HUDEP-2 (cell line): ENCODE measurements at regions not wholly inside any gene's neighbourhood (a gene's known extent, or its start where the extent isn't known, plus 50 kb on each side); places are given as distances from the start of the nearest gene placed in this dataset.

Experiments used
- DNase-seq, 76 experiments: peaks; one replicate each; lab custom pipeline; 2025; ENCODE audit not compliant: unreplicated experiment in 76 of 76; lab: John Stamatoyannopoulos, UW

GRCh38 chr2:123258877-123259539 lies 766.1 kb upstream of the CNTNAP5 start:
- no peak for DNase-seq

DNA sequence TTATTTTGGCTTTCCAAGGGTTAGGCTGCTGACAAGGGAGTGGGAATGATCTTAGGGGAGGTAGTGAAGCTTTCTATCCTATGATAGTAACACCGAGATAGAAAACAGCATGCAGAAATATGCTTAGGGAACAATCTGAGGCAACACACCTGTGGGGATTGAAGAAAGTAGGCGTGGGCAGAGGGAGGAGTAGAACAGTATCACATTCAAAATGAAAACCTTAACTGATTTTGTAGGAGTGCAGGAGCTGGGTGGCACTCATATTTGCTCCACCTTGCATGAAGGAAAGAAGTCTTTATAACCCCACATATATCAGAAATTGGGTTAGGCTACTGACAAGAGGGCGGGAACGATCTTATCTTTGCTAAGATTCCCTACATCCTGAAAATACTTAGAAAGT lies 762.2 kb upstream of the CNTNAP5 start:
- no peak for DNase-seq

DNA sequence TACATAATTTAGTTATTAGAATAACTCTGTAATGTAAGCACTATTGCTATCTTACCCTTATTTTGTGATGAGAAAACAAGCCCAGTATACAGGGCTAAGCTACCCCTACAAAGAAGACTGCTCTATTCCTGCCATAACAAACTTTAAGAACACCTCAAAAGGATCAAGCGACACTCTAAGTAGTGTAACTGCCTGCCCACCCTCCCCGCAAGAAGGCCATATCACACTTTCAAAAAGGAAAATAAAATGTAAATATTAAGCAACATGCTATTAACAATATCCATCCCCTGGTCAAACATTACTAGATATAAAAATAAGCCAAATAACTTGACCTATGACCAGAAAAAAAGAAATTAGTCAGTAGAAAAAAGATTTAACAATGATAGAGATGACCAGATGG lies 741.7 kb upstream of the CNTNAP5 start:
- no peak for DNase-seq

DNA sequence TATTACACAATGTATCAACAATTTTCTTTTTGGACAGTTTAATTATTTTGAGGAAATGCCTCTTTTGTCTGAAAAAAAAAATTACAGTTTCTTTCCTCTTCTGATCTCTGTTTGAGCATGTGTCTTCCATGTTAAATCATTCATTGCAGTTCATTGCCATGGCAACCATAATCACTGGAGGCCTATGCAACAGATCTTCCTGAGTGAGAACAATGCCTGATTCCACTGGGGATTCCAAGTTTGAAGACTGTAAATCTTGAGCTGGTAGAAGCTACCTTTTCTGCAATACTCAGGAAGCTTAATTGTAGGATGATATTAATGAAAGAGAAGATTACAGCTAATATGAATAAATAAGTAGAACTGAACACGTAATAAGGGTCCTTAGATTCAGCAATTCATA lies 721.4 kb upstream of the CNTNAP5 start:
- no peak for DNase-seq
